Colonic mucosa (tissue), 4 donors: ENCODE measurements at regions not wholly inside any gene's neighbourhood (a gene's known extent, or its start where the extent isn't known, plus 50 kb on each side); places are given as distances from the start of the nearest gene placed in this dataset.

Source experiments
- DNase-seq: peaks from one replicate; pipeline ENCODE4 v3.0.0-alpha.2; 2020
- H3K27ac ChIP-seq: fragments of 200-600 bp; one replicate; pipeline ENCODE4 v1.8.0; 2021
- H3K27me3 ChIP-seq: fragments of 200-600 bp; one replicate; pipeline ENCODE4 v1.8.0; 2021
- H3K36me3 ChIP-seq: fragments of 200-600 bp; one replicate; pipeline ENCODE4 v1.8.0; 2021
- H3K4me1 ChIP-seq: fragments of 200-600 bp; one replicate; pipeline ENCODE4 v1.8.0; 2021; ENCODE audit warnings: mild to moderate bottlenecking
- H3K4me3 ChIP-seq: fragments of 200-600 bp; one replicate; pipeline ENCODE4 v1.8.0; 2021
- H3K9ac ChIP-seq, 2 donors: one replicate each; pipeline ENCODE4 v1.7.0; 2013; ENCODE audit warnings: control low read depth in 2 of 2, low read depth in 2 of 2, low read length in 2 of 2
- H3K9me3 ChIP-seq: fragments of 200-600 bp; one replicate; pipeline ENCODE4 v1.8.0; 2021
- CTCF ChIP-seq: fragments of 200-600 bp; IDR thresholded peaks from one replicate; pipeline ENCODE4 v1.8.0; 2022; ENCODE audit warnings: antibody characterized with exemption, mild to moderate bottlenecking
- intact Hi-C: fragments of 100-400 bp; cut with DNase I; formaldehyde crosslinking; loops from one replicate; pipeline ENCODE4 v1.14.1; 2022
- donor health status: healthy.
- donor health status: DM: no; HTN: no; CAD: no.
- donor health status: DM: no; HTN: no; CAD: no.

DNA sequence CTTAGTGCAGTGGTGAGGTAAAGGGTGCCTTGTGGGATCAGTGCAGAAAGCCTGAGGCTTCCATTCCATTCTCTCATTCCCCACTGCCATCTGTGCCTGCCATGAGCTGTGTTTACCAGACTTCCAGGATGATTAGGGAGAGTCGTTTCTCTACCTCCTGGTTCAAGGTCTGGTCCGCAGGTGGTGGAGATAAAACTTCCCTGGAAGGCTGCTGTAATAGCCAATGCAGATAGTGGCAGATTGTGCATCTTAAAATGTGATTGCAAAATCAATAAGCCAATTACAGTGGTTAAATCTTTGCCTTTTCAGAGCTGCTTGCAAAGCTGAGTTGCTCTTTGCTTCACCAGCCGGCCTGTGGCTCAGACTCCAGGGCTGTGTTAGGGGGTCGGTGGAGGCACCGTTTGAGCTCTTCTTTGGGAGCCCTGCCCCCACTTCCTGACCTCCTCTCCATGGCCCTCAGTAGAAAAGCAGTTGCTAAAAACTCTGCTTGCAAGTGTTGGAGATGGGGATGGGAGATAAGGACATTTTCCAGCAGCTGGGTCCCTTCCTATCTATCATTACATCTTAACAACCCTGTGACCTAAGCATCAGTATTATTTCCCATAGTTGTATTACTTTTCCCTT lies 95.2 kb upstream of the HS6ST1 start:
- Histone ChIP-seq H3K27me3 (no peaks in the 10 kb centered on the region), H3K36me3 (no peaks in the 10 kb centered on the region), H3K4me3 (no peak overlapping the region), H3K9me3 (no peaks in the 10 kb centered on the region), H3K9ac (no peak overlapping the region), H3K4me1 (no peaks in the 10 kb centered on the region), H3K27ac (no peak overlapping the region)
- intact Hi-C loops = no loop called here
- no peak for TF ChIP-seq CTCF
- peak; percentile 15 for DNase-seq

DNA sequence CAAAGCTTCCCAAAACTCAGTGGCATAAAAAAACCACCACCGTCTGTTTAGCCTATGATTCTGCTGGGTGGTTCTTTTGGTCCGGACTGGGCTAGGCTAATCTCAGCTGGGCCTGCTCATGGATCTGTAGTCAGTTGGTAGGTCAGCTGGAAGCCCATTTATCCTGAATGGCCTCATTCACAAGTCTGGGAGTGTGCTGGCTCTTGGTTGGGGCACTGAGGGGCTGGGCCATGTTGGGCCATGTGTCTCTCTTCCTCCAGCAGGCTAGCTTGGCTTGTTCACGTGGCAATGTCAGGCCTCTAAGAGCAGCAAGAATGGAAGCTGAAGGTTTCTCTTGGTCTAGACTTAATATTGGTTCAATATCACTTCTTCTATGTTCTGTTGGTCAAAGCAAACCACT lies 95.7 kb upstream of the HS6ST1 start:
- no peak overlapping the region for H3K27ac ChIP-seq
- no peaks in the 10 kb centered on the region for H3K36me3 ChIP-seq
- H3K9ac ChIP-seq = no peak overlapping the region
- no peak for TF ChIP-seq CTCF
- H3K4me3 ChIP-seq = no peak overlapping the region
- no peaks in the 10 kb centered on the region for H3K27me3 ChIP-seq
- peak; percentile 9 for DNase-seq
- no peaks in the 10 kb centered on the region for H3K4me1 ChIP-seq
- H3K9me3 ChIP-seq = no peaks in the 10 kb centered on the region
- intact Hi-C loops = no loop called here

GRCh38 chr2:128414946-128415778 lies 96.5 kb upstream of the HS6ST1 start:
- no peaks in the 10 kb centered on the region for H3K9me3 ChIP-seq
- peak; percentile 11 for DNase-seq
- no peaks in the 10 kb centered on the region for H3K4me1 ChIP-seq
- no peak for TF ChIP-seq CTCF
- H3K9ac ChIP-seq = no peak overlapping the region
- H3K36me3 ChIP-seq = no peaks in the 10 kb centered on the region
- no peaks in the 10 kb centered on the region for H3K27me3 ChIP-seq
- H3K4me3 ChIP-seq = no peak overlapping the region
- intact Hi-C loops = no loop called here
- no peak overlapping the region for H3K27ac ChIP-seq

DNA sequence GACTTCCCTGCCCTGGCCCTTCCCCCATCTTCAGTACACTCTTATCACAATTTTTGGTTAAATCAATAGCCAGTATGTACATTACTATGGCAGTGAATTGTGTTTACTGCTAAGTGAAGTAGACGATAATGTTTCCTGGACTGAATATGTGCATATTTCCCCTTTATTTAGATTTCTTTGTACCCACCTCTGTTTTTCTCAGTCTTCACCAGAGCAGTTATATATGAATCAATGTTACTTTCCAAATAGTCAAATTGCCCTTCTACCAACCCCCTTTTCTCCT lies 97.1 kb upstream of the HS6ST1 start:
- Histone ChIP-seq H3K4me1 (no peaks in the 10 kb centered on the region), H3K27me3 (no peaks in the 10 kb centered on the region), H3K4me3 (no peak overlapping the region), H3K27ac (no peak overlapping the region), H3K9me3 (no peaks in the 10 kb centered on the region), H3K9ac (no peak overlapping the region), H3K36me3 (no peaks in the 10 kb centered on the region)
- no peak for TF ChIP-seq CTCF
- intact Hi-C loops = no loop called here
- DNase-seq = no peak

DNA sequence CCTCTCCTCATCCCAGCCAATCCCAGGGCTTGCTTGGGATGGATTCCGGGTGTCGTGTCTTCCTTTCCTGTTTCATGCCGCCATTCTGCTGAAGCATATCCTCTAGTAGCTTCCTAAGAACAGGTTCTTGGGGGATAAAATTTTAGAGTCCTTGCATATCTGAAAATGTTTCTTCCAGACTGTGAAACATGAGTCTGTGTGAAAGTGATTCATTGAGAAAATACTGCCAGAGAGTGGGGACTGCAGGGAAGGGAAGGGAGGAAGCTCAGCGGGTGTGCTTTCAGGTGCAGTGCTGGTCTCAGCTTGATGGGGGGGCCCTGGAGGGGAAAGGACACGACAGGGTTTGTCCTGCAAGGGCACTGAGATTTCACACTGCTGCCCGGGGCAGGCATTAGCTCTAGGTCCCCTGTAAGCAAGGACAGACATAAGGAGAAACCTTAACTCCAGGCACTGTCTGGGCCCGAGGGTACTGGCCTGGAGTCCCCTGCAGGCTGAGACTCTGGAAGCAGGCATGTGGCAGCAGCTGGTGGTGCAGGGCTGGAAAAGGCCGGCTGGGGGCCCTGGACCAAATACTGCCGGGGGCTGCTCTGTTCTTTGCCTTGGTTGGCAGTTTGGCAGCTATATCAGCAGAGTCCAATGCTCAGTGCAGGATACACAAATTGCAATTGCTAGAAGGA lies 97.6 kb upstream of the HS6ST1 start:
- H3K4me3 ChIP-seq = no peak overlapping the region
- intact Hi-C loops = no loop called here
- no peaks in the 10 kb centered on the region for H3K36me3 ChIP-seq
- no peak overlapping the region for H3K9ac ChIP-seq
- no peaks in the 10 kb centered on the region for H3K4me1 ChIP-seq
- H3K27me3 ChIP-seq = no peaks in the 10 kb centered on the region
- no peaks in the 10 kb centered on the region for H3K9me3 ChIP-seq
- no peak overlapping the region for H3K27ac ChIP-seq
- TF ChIP-seq CTCF = no peak
- peak; percentile 15 for DNase-seq
